Ishikawa (cell line): ENCODE measurements at regions not wholly inside any gene's neighbourhood (a gene's known extent, or its start where the extent isn't known, plus 50 kb on each side); places are given as distances from the start of the nearest gene placed in this dataset.

Experiments used
- CEBPB ChIP-seq: IDR thresholded peaks from 2 replicates; pipeline ENCODE4 v1.6.1; 2012
- CREB1 ChIP-seq: IDR thresholded peaks from 2 replicates; pipeline ENCODE4 v1.6.1; 2012; ENCODE audit warnings: low read depth
- EGR1 ChIP-seq: IDR thresholded peaks from 2 replicates; pipeline ENCODE4 v1.6.1; 2012
- EP300 ChIP-seq: IDR thresholded peaks from 2 replicates; pipeline ENCODE4 v1.6.1; 2012; ENCODE audit warnings: borderline replicate concordance
- FOXM1 ChIP-seq: IDR thresholded peaks from 2 replicates; pipeline ENCODE4 v1.6.1; 2012; ENCODE audit warnings: low read depth, borderline replicate concordance
- NFIC ChIP-seq: IDR thresholded peaks from 2 replicates; pipeline ENCODE4 v1.6.1; 2012
- RAD21 ChIP-seq: IDR thresholded peaks from 2 replicates; pipeline ENCODE4 v1.6.1; 2012; ENCODE audit warnings: low read depth
- TAF1 ChIP-seq: IDR thresholded peaks from 2 replicates; pipeline ENCODE4 v1.6.1; 2012; ENCODE audit warnings: low read depth, mild to moderate bottlenecking
- TCF12 ChIP-seq: IDR thresholded peaks from 2 replicates; pipeline ENCODE4 v1.6.1; 2012; ENCODE audit warnings: low read depth
- TEAD4 ChIP-seq: IDR thresholded peaks from 2 replicates; pipeline ENCODE4 v1.6.1; 2012
- YY1 ChIP-seq: IDR thresholded peaks from 2 replicates; pipeline ENCODE4 v1.6.1; 2012; ENCODE audit warnings: low read depth
- ZBTB7A ChIP-seq: IDR thresholded peaks from 2 replicates; pipeline ENCODE4 v1.6.1; 2012; ENCODE audit warnings: low read depth
- TF ChIP-seq, protein P1 (sequence below): IDR thresholded peaks from 2 replicates; pipeline ENCODE4 v1.6.1; 2012; ENCODE audit warnings: low read depth, mild to moderate bottlenecking
- TF ChIP-seq, protein P2 (sequence below): IDR thresholded peaks from 2 replicates; pipeline ENCODE4 v1.6.1; 2012
- TF ChIP-seq, protein P3 (sequence below): IDR thresholded peaks from 2 replicates; pipeline ENCODE4 v1.6.1; 2012

DNA sequence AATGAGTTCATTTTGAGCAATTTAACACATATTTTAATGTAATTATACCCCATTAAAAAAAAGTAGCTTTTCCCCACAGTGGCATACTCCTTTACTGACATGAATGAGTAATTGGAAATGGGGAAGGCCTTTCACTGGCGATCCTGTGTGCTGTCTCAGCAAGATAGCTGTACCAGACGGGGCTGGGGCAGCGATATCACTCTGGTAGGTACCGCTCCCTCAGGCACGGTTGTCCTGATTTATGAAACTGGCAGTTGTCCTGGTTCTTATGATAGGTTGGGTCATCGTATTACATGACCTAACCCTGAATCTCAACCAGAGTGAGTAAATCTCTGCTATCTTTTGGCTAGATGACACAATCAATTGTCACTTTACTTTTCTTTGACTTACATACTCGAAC is 355.0 kb upstream of the MAP3K7 start:
- TF ChIP-seq TAF1 (no peak), TCF12 (no peak), YY1 (no peak), CREB1 (no peak), FOXM1 (no peak), TEAD4 (no peak), ZBTB7A (no peak), CEBPB (no peak), NFIC (no peak), EGR1 (no peak), EP300 (no peak), RAD21 (no peak)
- TF ChIP-seq, protein P1, sequence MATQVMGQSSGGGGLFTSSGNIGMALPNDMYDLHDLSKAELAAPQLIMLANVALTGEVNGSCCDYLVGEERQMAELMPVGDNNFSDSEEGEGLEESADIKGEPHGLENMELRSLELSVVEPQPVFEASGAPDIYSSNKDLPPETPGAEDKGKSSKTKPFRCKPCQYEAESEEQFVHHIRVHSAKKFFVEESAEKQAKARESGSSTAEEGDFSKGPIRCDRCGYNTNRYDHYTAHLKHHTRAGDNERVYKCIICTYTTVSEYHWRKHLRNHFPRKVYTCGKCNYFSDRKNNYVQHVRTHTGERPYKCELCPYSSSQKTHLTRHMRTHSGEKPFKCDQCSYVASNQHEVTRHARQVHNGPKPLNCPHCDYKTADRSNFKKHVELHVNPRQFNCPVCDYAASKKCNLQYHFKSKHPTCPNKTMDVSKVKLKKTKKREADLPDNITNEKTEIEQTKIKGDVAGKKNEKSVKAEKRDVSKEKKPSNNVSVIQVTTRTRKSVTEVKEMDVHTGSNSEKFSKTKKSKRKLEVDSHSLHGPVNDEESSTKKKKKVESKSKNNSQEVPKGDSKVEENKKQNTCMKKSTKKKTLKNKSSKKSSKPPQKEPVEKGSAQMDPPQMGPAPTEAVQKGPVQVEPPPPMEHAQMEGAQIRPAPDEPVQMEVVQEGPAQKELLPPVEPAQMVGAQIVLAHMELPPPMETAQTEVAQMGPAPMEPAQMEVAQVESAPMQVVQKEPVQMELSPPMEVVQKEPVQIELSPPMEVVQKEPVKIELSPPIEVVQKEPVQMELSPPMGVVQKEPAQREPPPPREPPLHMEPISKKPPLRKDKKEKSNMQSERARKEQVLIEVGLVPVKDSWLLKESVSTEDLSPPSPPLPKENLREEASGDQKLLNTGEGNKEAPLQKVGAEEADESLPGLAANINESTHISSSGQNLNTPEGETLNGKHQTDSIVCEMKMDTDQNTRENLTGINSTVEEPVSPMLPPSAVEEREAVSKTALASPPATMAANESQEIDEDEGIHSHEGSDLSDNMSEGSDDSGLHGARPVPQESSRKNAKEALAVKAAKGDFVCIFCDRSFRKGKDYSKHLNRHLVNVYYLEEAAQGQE = no peak
- TF ChIP-seq, protein P2, sequence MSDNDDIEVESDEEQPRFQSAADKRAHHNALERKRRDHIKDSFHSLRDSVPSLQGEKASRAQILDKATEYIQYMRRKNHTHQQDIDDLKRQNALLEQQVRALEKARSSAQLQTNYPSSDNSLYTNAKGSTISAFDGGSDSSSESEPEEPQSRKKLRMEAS = no peak
- TF ChIP-seq, protein P3, sequence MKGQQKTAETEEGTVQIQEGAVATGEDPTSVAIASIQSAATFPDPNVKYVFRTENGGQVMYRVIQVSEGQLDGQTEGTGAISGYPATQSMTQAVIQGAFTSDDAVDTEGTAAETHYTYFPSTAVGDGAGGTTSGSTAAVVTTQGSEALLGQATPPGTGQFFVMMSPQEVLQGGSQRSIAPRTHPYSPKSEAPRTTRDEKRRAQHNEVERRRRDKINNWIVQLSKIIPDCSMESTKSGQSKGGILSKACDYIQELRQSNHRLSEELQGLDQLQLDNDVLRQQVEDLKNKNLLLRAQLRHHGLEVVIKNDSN = no peak

DNA sequence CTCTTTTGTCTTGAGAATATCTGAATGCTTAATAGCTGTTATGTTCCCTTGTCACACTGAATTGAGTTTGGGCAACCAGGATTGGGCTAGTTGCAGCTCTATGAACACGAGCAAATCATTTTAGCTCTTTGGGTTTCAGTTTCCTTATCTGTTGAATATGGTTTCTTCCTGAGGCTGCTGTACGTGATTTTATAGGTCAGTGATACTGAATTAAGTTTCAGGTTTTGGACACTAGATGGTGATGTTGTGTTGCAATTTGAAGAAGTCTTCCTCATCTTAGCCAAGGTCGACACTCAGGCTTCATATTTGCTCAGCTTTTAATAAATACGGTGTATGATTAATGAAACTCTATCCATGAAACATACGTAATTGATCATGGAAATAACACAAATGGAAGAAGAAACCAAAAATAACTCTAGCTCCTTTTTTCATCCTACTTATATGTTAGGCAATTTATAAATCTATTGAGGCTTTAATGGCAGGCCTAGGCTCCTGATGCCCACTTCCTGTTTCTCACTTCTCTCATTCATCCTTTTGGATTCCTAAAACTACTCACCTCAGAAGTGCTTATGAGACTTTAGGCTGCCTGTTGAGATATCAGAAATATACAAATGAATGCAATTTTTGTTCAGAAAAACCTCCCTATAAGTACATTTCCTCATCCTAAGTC is 354.1 kb upstream of the MAP3K7 start:
- no peak for TF ChIP-seq ZBTB7A
- no peak for TF ChIP-seq CREB1
- TF ChIP-seq RAD21 = peak; percentile 75
- TF ChIP-seq TAF1 = no peak
- no peak for TF ChIP-seq YY1
- TF ChIP-seq TCF12 = no peak
- TF ChIP-seq CEBPB = no peak
- TF ChIP-seq, protein P3 = no peak
- TF ChIP-seq FOXM1 = no peak

DNA sequence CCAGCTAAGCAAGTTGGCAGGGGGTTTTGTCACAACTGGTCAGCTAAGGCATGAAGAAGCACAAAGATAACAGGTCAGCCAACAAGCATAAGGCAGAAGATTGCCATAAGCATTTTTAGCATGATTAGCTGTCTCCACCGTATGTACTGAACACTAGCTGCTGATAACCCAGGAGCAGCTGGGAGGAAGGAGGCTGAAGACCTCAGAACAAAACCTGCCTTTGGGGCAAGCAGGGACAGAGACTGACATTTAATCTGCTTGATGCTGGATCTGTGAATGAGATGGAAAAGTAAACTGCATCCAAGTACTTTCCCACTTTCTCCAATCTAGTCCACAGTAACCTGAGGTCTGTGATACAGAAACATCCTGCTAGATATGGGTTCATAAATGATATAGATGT is 353.0 kb upstream of the MAP3K7 start:
- TF ChIP-seq, protein P3 = no peak
- TF ChIP-seq FOXM1 = no peak
- no peak for TF ChIP-seq TEAD4
- no peak for TF ChIP-seq EP300
- TF ChIP-seq TAF1 = no peak
- TF ChIP-seq CEBPB = no peak
- TF ChIP-seq NFIC = no peak
- TF ChIP-seq YY1 = no peak

DNA sequence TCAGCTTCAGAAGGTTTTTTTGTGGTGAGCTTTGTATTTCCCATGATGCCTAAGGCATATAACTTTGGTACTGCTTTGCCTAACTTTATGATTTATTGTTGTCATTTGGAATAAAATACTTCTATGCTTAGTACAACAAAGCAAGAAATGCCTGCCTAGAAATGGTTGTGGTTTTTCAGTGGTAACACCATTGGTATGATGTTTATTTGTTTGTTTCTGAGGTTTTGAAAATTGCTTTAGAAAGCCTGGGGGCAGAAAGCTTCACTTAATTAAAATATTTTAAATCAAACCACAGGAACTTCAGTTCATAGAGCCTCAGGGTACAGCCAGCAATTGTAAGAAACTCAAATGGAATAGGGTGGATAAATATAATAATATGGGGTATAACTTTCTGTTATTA is 351.2 kb upstream of the MAP3K7 start:
- no peak for TF ChIP-seq CREB1
- no peak for TF ChIP-seq RAD21
- TF ChIP-seq EP300 = no peak

DNA sequence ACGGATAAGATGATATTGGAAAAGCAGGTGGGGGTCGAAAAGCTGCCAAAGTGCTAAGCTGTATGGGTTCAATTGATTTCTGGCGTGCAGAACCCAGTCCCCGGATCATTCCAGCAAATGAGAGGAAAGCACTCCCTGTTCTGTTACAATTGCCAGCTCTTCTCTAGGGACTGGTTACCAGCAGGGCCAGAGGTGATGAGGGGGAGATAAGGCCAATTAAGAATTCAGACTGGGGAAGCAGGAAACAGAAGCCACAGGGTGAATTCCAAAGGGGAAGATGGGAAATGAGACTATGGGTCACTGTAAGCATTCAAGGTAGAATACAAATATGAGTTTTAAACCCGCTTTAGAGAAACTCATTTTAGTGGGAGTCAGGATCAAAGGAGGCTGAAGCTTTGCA is 349.4 kb upstream of the MAP3K7 start:
- TF ChIP-seq ZBTB7A (no peak), RAD21 (no peak), TEAD4 (no peak), TCF12 (no peak), CEBPB (no peak), NFIC (no peak), YY1 (no peak), EP300 (no peak), CREB1 (no peak), EGR1 (no peak), TAF1 (no peak), FOXM1 (no peak)
- TF ChIP-seq, protein P1 = no peak
- TF ChIP-seq, protein P2 = no peak
- TF ChIP-seq, protein P3 = no peak
